ENCODE measurements at regions not wholly inside any gene's neighbourhood (a gene's known extent, or its start where the extent isn't known, plus 50 kb on each side); places are given as distances from the start of the nearest gene placed in this dataset.

DNA sequence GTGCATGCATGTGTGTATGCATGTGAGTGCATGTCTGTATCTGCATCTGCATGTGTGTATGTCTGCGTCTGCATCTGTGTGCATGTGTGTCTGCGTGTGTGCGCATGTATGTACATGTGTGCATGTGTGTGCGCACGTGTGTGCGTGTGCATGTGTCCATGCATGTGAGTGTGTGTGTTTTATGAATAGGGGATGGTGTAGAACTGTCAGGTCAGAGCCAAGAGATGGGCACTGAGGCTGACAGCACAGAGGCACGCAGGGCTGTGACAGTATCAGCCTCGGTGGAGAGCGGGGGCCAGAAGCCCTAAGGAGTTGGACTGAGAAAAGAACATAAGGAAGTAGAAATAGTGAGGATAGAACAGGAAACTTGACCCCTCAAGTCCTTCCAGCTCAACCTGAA lies 494.0 kb upstream of the MYT1L start:
- Histone ChIP-seq H3K36me3 (ENCODE audit: insufficient read depth, insufficient read length, low read length) (no peaks in the 10 kb centered on the region), H3K9ac (ENCODE audit: insufficient read length, low read depth) (no peak overlapping the region), H3K4me3 (ENCODE audit: insufficient read length, low read depth) (no peak overlapping the region), H3K4me1 (ENCODE audit: insufficient read depth, insufficient read length) (no peaks in the 10 kb centered on the region), H3K27me3 (ENCODE audit: insufficient read depth, insufficient read length) (no peaks in the 10 kb centered on the region), H3K9me3 (ENCODE audit: insufficient read depth, low read length) (no peaks in the 10 kb centered on the region)
- TF ChIP-seq SUZ12 (IDR thresholded peaks at IDR 0.05; ENCODE audit: extremely low read depth, insufficient read depth, insufficient read length) (no peak), YY1 (IDR thresholded peaks at IDR 0.05; ENCODE audit: insufficient read depth, insufficient read length) (no peak), ZNF274 (IDR thresholded peaks at IDR 0.05; ENCODE audit: low read depth, low read length) (no peak)
- DNase-seq (ENCODE audit: low read depth, low spot score): no peak

GRCh38 chr2:2824588-2824987 lies 493.5 kb upstream of the MYT1L start:
- H3K9me3 ChIP-seq (ENCODE audit: insufficient read depth, low read length): no peaks in the 10 kb centered on the region
- no peak for DNase-seq (ENCODE audit: low read depth, low spot score)
- no peaks in the 10 kb centered on the region for H3K36me3 ChIP-seq (ENCODE audit: insufficient read depth, insufficient read length, low read length)
- H3K4me3 ChIP-seq (ENCODE audit: insufficient read length, low read depth): no peak overlapping the region
- no peaks in the 10 kb centered on the region for H3K27me3 ChIP-seq (ENCODE audit: insufficient read depth, insufficient read length)
- no peak overlapping the region for H3K9ac ChIP-seq (ENCODE audit: insufficient read length, low read depth)
- H3K4me1 ChIP-seq (ENCODE audit: insufficient read depth, insufficient read length): no peaks in the 10 kb centered on the region
- TF ChIP-seq SUZ12 (IDR thresholded peaks at IDR 0.05; ENCODE audit: extremely low read depth, insufficient read depth, insufficient read length) (no peak), ZNF274 (IDR thresholded peaks at IDR 0.05; ENCODE audit: low read depth, low read length) (no peak), YY1 (IDR thresholded peaks at IDR 0.05; ENCODE audit: insufficient read depth, insufficient read length) (no peak)

GRCh38 chr2:2823061-2823753 lies 492.1 kb upstream of the MYT1L start:
- no peak for DNase-seq (ENCODE audit: low read depth, low spot score)
- H3K36me3 ChIP-seq (ENCODE audit: insufficient read depth, insufficient read length, low read length): no peaks in the 10 kb centered on the region
- H3K4me1 ChIP-seq (ENCODE audit: insufficient read depth, insufficient read length): no peaks in the 10 kb centered on the region
- TF ChIP-seq SUZ12 (IDR thresholded peaks at IDR 0.05; ENCODE audit: extremely low read depth, insufficient read depth, insufficient read length): no peak
- no peak for TF ChIP-seq ZNF274 (IDR thresholded peaks at IDR 0.05; ENCODE audit: low read depth, low read length)
- no peak for TF ChIP-seq YY1 (IDR thresholded peaks at IDR 0.05; ENCODE audit: insufficient read depth, insufficient read length)
- no peak overlapping the region for H3K9ac ChIP-seq (ENCODE audit: insufficient read length, low read depth)
- no peak overlapping the region for H3K4me3 ChIP-seq (ENCODE audit: insufficient read length, low read depth)
- no peaks in the 10 kb centered on the region for H3K9me3 ChIP-seq (ENCODE audit: insufficient read depth, low read length)
- no peaks in the 10 kb centered on the region for H3K27me3 ChIP-seq (ENCODE audit: insufficient read depth, insufficient read length)

DNA sequence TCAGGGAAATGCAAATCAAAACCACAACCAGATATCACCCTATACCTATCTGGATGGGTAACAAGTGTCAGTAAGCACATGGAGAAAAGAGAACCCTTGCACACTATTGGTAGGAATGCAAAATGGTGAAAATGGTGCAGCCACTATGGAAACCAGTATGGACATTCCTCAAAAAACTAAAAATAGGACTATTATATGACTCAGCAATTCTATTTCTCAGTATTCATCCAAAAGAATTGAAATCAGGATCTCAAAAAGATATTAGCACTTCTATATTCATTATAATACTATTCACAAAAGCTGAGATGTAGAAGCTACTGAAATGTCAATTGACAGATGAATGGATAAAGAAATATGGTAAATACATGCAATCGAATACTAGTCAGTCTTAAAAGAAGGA lies 491.1 kb upstream of the MYT1L start:
- Histone ChIP-seq H3K36me3 (ENCODE audit: insufficient read depth, insufficient read length, low read length) (no peaks in the 10 kb centered on the region), H3K9me3 (ENCODE audit: insufficient read depth, low read length) (no peaks in the 10 kb centered on the region), H3K4me1 (ENCODE audit: insufficient read depth, insufficient read length) (no peaks in the 10 kb centered on the region), H3K27me3 (ENCODE audit: insufficient read depth, insufficient read length) (no peaks in the 10 kb centered on the region), H3K9ac (ENCODE audit: insufficient read length, low read depth) (no peak overlapping the region), H3K4me3 (ENCODE audit: insufficient read length, low read depth) (no peak overlapping the region)
- TF ChIP-seq SUZ12 (IDR thresholded peaks at IDR 0.05; ENCODE audit: extremely low read depth, insufficient read depth, insufficient read length) (no peak), ZNF274 (IDR thresholded peaks at IDR 0.05; ENCODE audit: low read depth, low read length) (no peak), YY1 (IDR thresholded peaks at IDR 0.05; ENCODE audit: insufficient read depth, insufficient read length) (no peak)
- no peak for DNase-seq (ENCODE audit: low read depth, low spot score)

GRCh38 chr2:2812648-2813047 lies 481.6 kb upstream of the MYT1L start:
- Histone ChIP-seq H3K9me3 (ENCODE audit: insufficient read depth, low read length) (no peaks in the 10 kb centered on the region; the same call in 1 of the 2 replicates), H3K27me3 (ENCODE audit: insufficient read depth, insufficient read length) (no peaks in the 10 kb centered on the region), H3K9ac (ENCODE audit: insufficient read length, low read depth) (no peak overlapping the region), H3K36me3 (ENCODE audit: insufficient read depth, insufficient read length, low read length) (no peaks in the 10 kb centered on the region), H3K4me3 (ENCODE audit: insufficient read length, low read depth) (no peak overlapping the region), H3K4me1 (ENCODE audit: insufficient read depth, insufficient read length) (no peaks in the 10 kb centered on the region)
- no peak for DNase-seq (ENCODE audit: low read depth, low spot score)
- no peak for TF ChIP-seq ZNF274 (IDR thresholded peaks at IDR 0.05; ENCODE audit: low read depth, low read length)
- no peak for TF ChIP-seq SUZ12 (IDR thresholded peaks at IDR 0.05; ENCODE audit: extremely low read depth, insufficient read depth, insufficient read length)
- TF ChIP-seq YY1 (IDR thresholded peaks at IDR 0.05; ENCODE audit: insufficient read depth, insufficient read length): no peak

DNA sequence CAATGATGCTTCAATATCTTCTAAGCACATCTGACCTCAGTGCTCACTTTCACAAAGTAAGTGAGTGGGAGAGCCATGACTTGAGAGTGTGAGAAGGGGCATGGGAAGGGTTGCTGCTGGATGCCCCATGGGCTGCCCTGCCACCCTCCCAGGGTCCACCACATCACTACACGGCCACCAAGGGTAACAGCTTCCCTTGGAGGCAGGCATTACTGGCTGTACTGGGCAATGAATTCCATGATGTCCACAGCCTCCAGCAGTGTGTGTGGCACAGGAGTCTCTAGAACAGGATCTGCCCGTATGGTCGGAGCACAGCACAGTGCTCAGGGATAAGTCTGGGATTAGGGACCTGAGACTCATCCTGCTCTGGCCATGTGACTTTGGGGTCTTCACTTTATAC lies 481.0 kb upstream of the MYT1L start:
- Histone ChIP-seq H3K4me3 (ENCODE audit: insufficient read length, low read depth) (no peak overlapping the region), H3K36me3 (ENCODE audit: insufficient read depth, insufficient read length, low read length) (no peaks in the 10 kb centered on the region), H3K9me3 (ENCODE audit: insufficient read depth, low read length) (no peaks in the 10 kb centered on the region; the same call in 1 of the 2 replicates), H3K9ac (ENCODE audit: insufficient read length, low read depth) (no peak overlapping the region), H3K4me1 (ENCODE audit: insufficient read depth, insufficient read length) (no peaks in the 10 kb centered on the region), H3K27me3 (ENCODE audit: insufficient read depth, insufficient read length) (no peaks in the 10 kb centered on the region)
- no peak for DNase-seq (ENCODE audit: low read depth, low spot score)
- TF ChIP-seq ZNF274 (IDR thresholded peaks at IDR 0.05; ENCODE audit: low read depth, low read length): no peak
- TF ChIP-seq SUZ12 (IDR thresholded peaks at IDR 0.05; ENCODE audit: extremely low read depth, insufficient read depth, insufficient read length): no peak

GRCh38 chr2:2810504-2810903 lies 479.4 kb upstream of the MYT1L start:
- Histone ChIP-seq H3K9ac (ENCODE audit: insufficient read length, low read depth) (no peak overlapping the region), H3K36me3 (ENCODE audit: insufficient read depth, insufficient read length, low read length) (no peaks in the 10 kb centered on the region), H3K27me3 (ENCODE audit: insufficient read depth, insufficient read length) (no peaks in the 10 kb centered on the region), H3K9me3 (ENCODE audit: insufficient read depth, low read length) (no peaks in the 10 kb centered on the region; the same call in 1 of the 2 replicates), H3K4me3 (ENCODE audit: insufficient read length, low read depth) (no peak overlapping the region), H3K4me1 (ENCODE audit: insufficient read depth, insufficient read length) (no peaks in the 10 kb centered on the region)
- no peak for TF ChIP-seq ZNF274 (IDR thresholded peaks at IDR 0.05; ENCODE audit: low read depth, low read length)
- no peak for TF ChIP-seq YY1 (IDR thresholded peaks at IDR 0.05; ENCODE audit: insufficient read depth, insufficient read length)
- no peak for TF ChIP-seq SUZ12 (IDR thresholded peaks at IDR 0.05; ENCODE audit: extremely low read depth, insufficient read depth, insufficient read length)
- no peak for DNase-seq (ENCODE audit: low read depth, low spot score)

Measured in NT2/D1 (cell line).